ENCODE measurements at regions not wholly inside any gene's neighbourhood (a gene's known extent, or its start where the extent isn't known, plus 50 kb on each side); places are given as distances from the start of the nearest gene placed in this dataset.

DNA sequence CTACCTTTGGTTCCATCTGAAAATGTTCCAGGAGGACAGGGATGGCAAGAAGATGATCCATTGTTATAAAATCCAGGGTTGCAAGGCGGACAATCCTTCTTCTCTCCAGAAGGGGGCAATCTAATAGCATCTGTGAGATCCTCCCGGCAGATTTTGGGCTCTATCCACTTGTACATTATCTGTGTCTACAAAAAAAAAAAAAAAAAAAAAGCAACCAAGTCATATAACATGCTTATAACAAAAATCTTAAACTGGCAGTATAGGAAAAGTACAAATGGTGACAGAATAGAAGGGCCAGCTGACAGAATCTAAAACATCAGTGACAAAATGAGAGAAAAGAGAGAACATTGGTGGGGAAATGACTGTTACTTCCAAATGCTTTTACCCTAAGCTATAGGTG lies 132.7 kb downstream of the ELAPOR2 start:
- POLR2A ChIA-PET, result no interaction called here
- Histone ChIP-seq H3K4me2 (ENCODE audit: insufficient read depth, low read length) (no peak overlapping the region), H3K27me3 (ENCODE audit: control insufficient read depth in 2 of 2, insufficient read depth in 2 of 2, low read length in 2 of 2) (no peaks in the 10 kb centered on the region), H3K9me3 (replicated peaks; ENCODE audit: control insufficient read depth, insufficient read depth, low read length) (no peaks in the 10 kb centered on the region), H4K20me1 (replicated peaks; ENCODE audit: control insufficient read depth, extremely low read depth, insufficient read depth, low read length) (no peaks in the 10 kb centered on the region), H3K79me2 (ENCODE audit: control insufficient read depth, insufficient read depth, low read length) (no peaks in the 10 kb centered on the region), H3K27ac (ENCODE audit: insufficient read depth, low read depth, low read length) (no peak overlapping the region), H3K9me1 (replicated peaks; ENCODE audit: control insufficient read depth, extremely low read depth, insufficient read depth, low read length) (no peaks in the 10 kb centered on the region), H3K36me3 (ENCODE audit: control insufficient read depth in 2 of 2, extremely low read depth in 1 of 2, insufficient read depth in 2 of 2, low read length in 2 of 2) (peaks cover 0 to 3% of the 10 kb centered on the region in 2 experiments), H3K9ac (replicated peaks; ENCODE audit: extremely low read depth, insufficient read depth, low read length) (no peak overlapping the region), H2AFZ (ENCODE audit: low read depth, low read length) (no peak overlapping the region), H3K4me3 (replicated peaks in 1 of 3; ENCODE audit: insufficient read depth in 1 of 3, low read depth in 1 of 3, low read length in 3 of 3) (no peak overlapping the region), H3K4me1 (ENCODE audit: control insufficient read depth, extremely low read depth, insufficient read depth, low read length) (peaks cover 5% of the 10 kb centered on the region)
- intact Hi-C loops (cut with micrococcal nuclease) (loop anchor here (1.0 to 5.0 kb wide), 4 partner anchors 222 to 310 kb away; partner anchors contain the start of genes DMTF1 and TMEM243), dilution Hi-C loops (cut with MboI; ENCODE audit: extremely low pct_ligation_motif_present, low sequenced_read_pairs) (no loop called here)
- FAIRE-seq, result peak; percentile 84
- BruUV-seq (replicated peaks), result no TSS peak
- CTCF ChIA-PET, result interaction anchor here (0.7 to 17.7 kb wide), 33 partner anchors 9 to 313 kb away, joined by 3 to 343 read pairs (median 5); partner anchors contain the start of genes DMTF1 and ELAPOR2
- TF ChIP-seq EZH2 (IDR thresholded peaks at IDR 0.05; ENCODE audit: borderline replicate concordance, low read depth, low read length, severe bottlenecking) (no peak), JUN (IDR thresholded peaks at IDR 0.05; ENCODE audit: borderline replicate concordance, insufficient read depth, insufficient read length, low read depth) (no peak), MYC (IDR thresholded peaks at IDR 0.05; ENCODE audit: low read depth, low read length) (no peak)
- TF ChIP-seq, protein P1, sequence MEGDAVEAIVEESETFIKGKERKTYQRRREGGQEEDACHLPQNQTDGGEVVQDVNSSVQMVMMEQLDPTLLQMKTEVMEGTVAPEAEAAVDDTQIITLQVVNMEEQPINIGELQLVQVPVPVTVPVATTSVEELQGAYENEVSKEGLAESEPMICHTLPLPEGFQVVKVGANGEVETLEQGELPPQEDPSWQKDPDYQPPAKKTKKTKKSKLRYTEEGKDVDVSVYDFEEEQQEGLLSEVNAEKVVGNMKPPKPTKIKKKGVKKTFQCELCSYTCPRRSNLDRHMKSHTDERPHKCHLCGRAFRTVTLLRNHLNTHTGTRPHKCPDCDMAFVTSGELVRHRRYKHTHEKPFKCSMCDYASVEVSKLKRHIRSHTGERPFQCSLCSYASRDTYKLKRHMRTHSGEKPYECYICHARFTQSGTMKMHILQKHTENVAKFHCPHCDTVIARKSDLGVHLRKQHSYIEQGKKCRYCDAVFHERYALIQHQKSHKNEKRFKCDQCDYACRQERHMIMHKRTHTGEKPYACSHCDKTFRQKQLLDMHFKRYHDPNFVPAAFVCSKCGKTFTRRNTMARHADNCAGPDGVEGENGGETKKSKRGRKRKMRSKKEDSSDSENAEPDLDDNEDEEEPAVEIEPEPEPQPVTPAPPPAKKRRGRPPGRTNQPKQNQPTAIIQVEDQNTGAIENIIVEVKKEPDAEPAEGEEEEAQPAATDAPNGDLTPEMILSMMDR (IDR thresholded peaks at IDR 0.05; ENCODE audit: extremely low read depth in 1 of 2, insufficient read depth in 1 of 2, low read depth in 1 of 2, low read length in 2 of 2), result peak; percentile 60 to 65
- peak; percentile 58 for DNase-seq (ENCODE audit: low read depth, low spot score)

DNA sequence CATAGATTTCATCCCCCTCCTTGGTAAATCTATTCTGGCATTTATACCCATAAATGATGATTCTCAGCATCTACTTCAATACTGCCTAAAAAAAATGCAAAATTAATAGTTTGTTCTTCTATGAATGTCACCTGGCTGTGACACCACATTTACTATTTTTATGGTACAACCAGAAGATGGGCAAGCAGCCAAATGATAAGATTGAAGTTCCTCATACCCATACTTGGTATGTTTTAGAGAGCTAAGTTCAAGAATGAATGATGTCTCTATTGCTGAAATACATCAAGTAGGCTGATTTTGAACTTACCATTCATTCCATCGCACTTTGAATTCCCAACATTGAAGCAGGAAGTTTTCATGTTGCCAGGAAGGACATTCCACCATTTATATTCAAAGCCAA lies 134.2 kb downstream of the ELAPOR2 start:
- Histone ChIP-seq H3K9me3 (replicated peaks; ENCODE audit: control insufficient read depth, insufficient read depth, low read length) (no peaks in the 10 kb centered on the region), H3K79me2 (ENCODE audit: control insufficient read depth, insufficient read depth, low read length) (no peaks in the 10 kb centered on the region), H3K4me2 (ENCODE audit: insufficient read depth, low read length) (no peak overlapping the region), H3K9ac (replicated peaks; ENCODE audit: extremely low read depth, insufficient read depth, low read length) (no peak overlapping the region), H4K20me1 (replicated peaks; ENCODE audit: control insufficient read depth, extremely low read depth, insufficient read depth, low read length) (no peaks in the 10 kb centered on the region), H3K4me1 (ENCODE audit: control insufficient read depth, extremely low read depth, insufficient read depth, low read length) (no peaks in the 10 kb centered on the region), H3K36me3 (ENCODE audit: control insufficient read depth in 2 of 2, extremely low read depth in 1 of 2, insufficient read depth in 2 of 2, low read length in 2 of 2) (peaks cover 0 to 3% of the 10 kb centered on the region in 2 experiments), H3K4me3 (replicated peaks in 1 of 3; ENCODE audit: insufficient read depth in 1 of 3, low read depth in 1 of 3, low read length in 3 of 3) (no peak overlapping the region), H3K9me1 (replicated peaks; ENCODE audit: control insufficient read depth, extremely low read depth, insufficient read depth, low read length) (no peaks in the 10 kb centered on the region), H3K27me3 (ENCODE audit: control insufficient read depth in 2 of 2, insufficient read depth in 2 of 2, low read length in 2 of 2) (no peaks in the 10 kb centered on the region), H3K27ac (ENCODE audit: insufficient read depth, low read depth, low read length) (no peak overlapping the region), H2AFZ (ENCODE audit: low read depth, low read length) (no peak overlapping the region)
- no TSS peak for BruUV-seq (replicated peaks)
- FAIRE-seq (no peak), DNase-seq (ENCODE audit: low read depth, low spot score) (no peak)
- CTCF ChIA-PET, result interaction anchor here (1.0 to 17.7 kb wide), 4 partner anchors 10 to 226 kb away, joined by 3 to 343 read pairs (median 5); partner anchors contain the start of genes DMTF1 and ELAPOR2
- dilution Hi-C loops (cut with MboI; ENCODE audit: extremely low pct_ligation_motif_present, low sequenced_read_pairs) (no loop called here), intact Hi-C loops (cut with micrococcal nuclease) (loop anchor here (5.0 kb wide), 1 partner anchor 292 kb away; the partner anchor contains the start of gene TMEM243)
- TF ChIP-seq MAX (IDR thresholded peaks at IDR 0.05; ENCODE audit: insufficient read depth, insufficient read length) (no peak), EZH2 (IDR thresholded peaks at IDR 0.05; ENCODE audit: borderline replicate concordance, low read depth, low read length, severe bottlenecking) (no peak), POLR2A (IDR thresholded peaks at IDR 0.05; ENCODE audit: low read depth, low read length) (no peak), GATA2 (IDR thresholded peaks at IDR 0.05; ENCODE audit: insufficient read depth, insufficient read length, low read depth, low read length) (no peak)
- POLR2A ChIA-PET, result no interaction called here

Data from endothelial cell of umbilical vein (primary cell).